ENCODE measurements at regions not wholly inside any gene's neighbourhood (a gene's known extent, or its start where the extent isn't known, plus 50 kb on each side); places are given as distances from the start of the nearest gene placed in this dataset.

- Mint-ChIP-seq H3K27me3 (ENCODE audit: unreplicated experiment) (no peaks in the 10 kb centered on the region), H3K4me3 (ENCODE audit: low read depth, unreplicated experiment) (no peak overlapping the region), H3K36me3 (ENCODE audit: insufficient read depth, unreplicated experiment) (peaks cover 7% of the 10 kb centered on the region), H3K27ac (ENCODE audit: unreplicated experiment) (peak overlapping the region; percentile 7), H3K4me1 (ENCODE audit: low read depth, unreplicated experiment) (peaks cover 53% of the 10 kb centered on the region), H3K9me3 (ENCODE audit: low read depth, unreplicated experiment) (peaks cover 4% of the 10 kb centered on the region)
- intact Hi-C loops (cut with micrococcal nuclease; ENCODE audit: unreplicated experiment): loop anchor here (5.0 kb wide), 1 partner anchor 81 kb away; no protein-coding TSS in a partner anchor
- no peak for TF ChIP-seq CTCF (IDR thresholded peaks at IDR 0.05; ENCODE audit: unreplicated experiment)
- CTCF ChIA-PET: interaction anchor here (1.0 kb wide), 1 partner anchor 14 kb away, joined by 3 read pairs; no protein-coding TSS in a partner anchor
- DNase-seq: no peak
- BruUV-seq (replicated peaks): no TSS peak
Observed at GRCh38 chr1:182183606-182184005, 122.1 kb upstream of the ZNF648 start.

- CTCF ChIA-PET: interaction anchor here (1.3 to 1.6 kb wide), 2 partner anchors 10 to 15 kb away, joined by 3 to 7 read pairs; no protein-coding TSS in a partner anchor
- no TSS peak for BruUV-seq (replicated peaks)
- peaks cover 7% of the 10 kb centered on the region for H3K36me3 Mint-ChIP-seq (ENCODE audit: insufficient read depth, unreplicated experiment)
- no peak overlapping the region for H3K27ac Mint-ChIP-seq (ENCODE audit: unreplicated experiment)
- peaks cover 53% of the 10 kb centered on the region for H3K4me1 Mint-ChIP-seq (ENCODE audit: low read depth, unreplicated experiment)
- no peaks in the 10 kb centered on the region for H3K27me3 Mint-ChIP-seq (ENCODE audit: unreplicated experiment)
- intact Hi-C loops (cut with micrococcal nuclease; ENCODE audit: unreplicated experiment): loop anchor here (5.0 kb wide), 1 partner anchor 80 kb away; no protein-coding TSS in a partner anchor
- TF ChIP-seq CTCF (IDR thresholded peaks at IDR 0.05; ENCODE audit: unreplicated experiment): no peak
- DNase-seq: no peak
- H3K9me3 Mint-ChIP-seq (ENCODE audit: low read depth, unreplicated experiment): peaks cover 4% of the 10 kb centered on the region
- no peak overlapping the region for H3K4me3 Mint-ChIP-seq (ENCODE audit: low read depth, unreplicated experiment)
Observed at GRCh38 chr1:182182311-182182710, 120.8 kb upstream of the ZNF648 start.

- H3K27me3 Mint-ChIP-seq (ENCODE audit: unreplicated experiment): no peaks in the 10 kb centered on the region
- BruUV-seq (replicated peaks): no TSS peak
- peaks cover 46% of the 10 kb centered on the region for H3K4me1 Mint-ChIP-seq (ENCODE audit: low read depth, unreplicated experiment)
- no peak for TF ChIP-seq CTCF (IDR thresholded peaks at IDR 0.05; ENCODE audit: unreplicated experiment)
- intact Hi-C loops (cut with micrococcal nuclease; ENCODE audit: unreplicated experiment): loop anchor here (5.0 kb wide), 1 partner anchor 79 kb away; no protein-coding TSS in a partner anchor
- H3K36me3 Mint-ChIP-seq (ENCODE audit: insufficient read depth, unreplicated experiment): peaks cover 7% of the 10 kb centered on the region
- no peak overlapping the region for H3K4me3 Mint-ChIP-seq (ENCODE audit: low read depth, unreplicated experiment)
- H3K27ac Mint-ChIP-seq (ENCODE audit: unreplicated experiment): peak overlapping the region; percentile 62
- peak; percentile 81 for DNase-seq
- CTCF ChIA-PET: interaction anchor here (0.5 to 1.9 kb wide), 10 partner anchors 8 to 210 kb away, joined by 3 to 18 read pairs (median 4); partner anchors contain the start of gene GLUL
- peaks cover 4% of the 10 kb centered on the region for H3K9me3 Mint-ChIP-seq (ENCODE audit: low read depth, unreplicated experiment)
Observed at GRCh38 chr1:182181167-182181572, 119.7 kb upstream of the ZNF648 start.

- CTCF ChIA-PET: no interaction called here
- Mint-ChIP-seq H3K4me1 (ENCODE audit: low read depth, unreplicated experiment) (no peaks in the 10 kb centered on the region), H3K27ac (ENCODE audit: unreplicated experiment) (no peak overlapping the region), H3K27me3 (ENCODE audit: unreplicated experiment) (no peaks in the 10 kb centered on the region), H3K4me3 (ENCODE audit: low read depth, unreplicated experiment) (no peak overlapping the region), H3K36me3 (ENCODE audit: insufficient read depth, unreplicated experiment) (no peaks in the 10 kb centered on the region), H3K9me3 (ENCODE audit: low read depth, unreplicated experiment) (no peaks in the 10 kb centered on the region)
- intact Hi-C loops (cut with micrococcal nuclease; ENCODE audit: unreplicated experiment): no loop called here
- no peak for TF ChIP-seq CTCF (IDR thresholded peaks at IDR 0.05; ENCODE audit: unreplicated experiment)
- no TSS peak for BruUV-seq (replicated peaks)
- DNase-seq: peak; percentile 29
Observed at GRCh38 chr1:182175361-182175931, 113.9 kb upstream of the ZNF648 start.

All from Calu3 (cell line).